Colonic mucosa (tissue), 4 donors: ENCODE measurements at regions not wholly inside any gene's neighbourhood (a gene's known extent, or its start where the extent isn't known, plus 50 kb on each side); places are given as distances from the start of the nearest gene placed in this dataset.

Source experiments
- DNase-seq: peaks from one replicate; pipeline ENCODE4 v3.0.0-alpha.2; 2020
- H3K27ac ChIP-seq: fragments of 200-600 bp; one replicate; pipeline ENCODE4 v1.8.0; 2021
- H3K27me3 ChIP-seq: fragments of 200-600 bp; one replicate; pipeline ENCODE4 v1.8.0; 2021
- H3K36me3 ChIP-seq: fragments of 200-600 bp; one replicate; pipeline ENCODE4 v1.8.0; 2021
- H3K4me1 ChIP-seq: fragments of 200-600 bp; one replicate; pipeline ENCODE4 v1.8.0; 2021; ENCODE audit warnings: mild to moderate bottlenecking
- H3K4me3 ChIP-seq: fragments of 200-600 bp; one replicate; pipeline ENCODE4 v1.8.0; 2021
- H3K9ac ChIP-seq, 2 donors: one replicate each; pipeline ENCODE4 v1.7.0; 2013; ENCODE audit warnings: control low read depth in 2 of 2, low read depth in 2 of 2, low read length in 2 of 2
- H3K9me3 ChIP-seq: fragments of 200-600 bp; one replicate; pipeline ENCODE4 v1.8.0; 2021
- CTCF ChIP-seq: fragments of 200-600 bp; IDR thresholded peaks from one replicate; pipeline ENCODE4 v1.8.0; 2022; ENCODE audit warnings: antibody characterized with exemption, mild to moderate bottlenecking
- intact Hi-C: fragments of 100-400 bp; cut with DNase I; formaldehyde crosslinking; loops from one replicate; pipeline ENCODE4 v1.14.1; 2022
- donor health status: healthy.
- donor health status: DM: no; HTN: no; CAD: no.
- donor health status: DM: no; HTN: no; CAD: no.

- TF ChIP-seq CTCF = no peak
- no peaks in the 10 kb centered on the region for H3K4me1 ChIP-seq
- H3K9ac ChIP-seq = no peak overlapping the region
- H3K4me3 ChIP-seq = no peak overlapping the region
- H3K27me3 ChIP-seq = no peaks in the 10 kb centered on the region
- no peak for DNase-seq
- no peaks in the 10 kb centered on the region for H3K9me3 ChIP-seq
- intact Hi-C loops = no loop called here
- no peak overlapping the region for H3K27ac ChIP-seq
- H3K36me3 ChIP-seq = no peaks in the 10 kb centered on the region
Observed at GRCh38 chr4:63556332-63556731, 852.9 kb downstream of the TECRL start.

GRCh38 chr4:63553123-63553522 lies 856.1 kb downstream of the TECRL start:
- TF ChIP-seq CTCF = no peak
- Histone ChIP-seq H3K27ac (no peak overlapping the region), H3K4me1 (no peaks in the 10 kb centered on the region), H3K9me3 (no peaks in the 10 kb centered on the region), H3K9ac (no peak overlapping the region), H3K27me3 (no peaks in the 10 kb centered on the region), H3K36me3 (no peaks in the 10 kb centered on the region), H3K4me3 (no peak overlapping the region)
- intact Hi-C loops = no loop called here
- DNase-seq = no peak

- Histone ChIP-seq H3K27ac (no peak overlapping the region), H3K4me1 (no peaks in the 10 kb centered on the region), H3K36me3 (no peaks in the 10 kb centered on the region), H3K27me3 (no peaks in the 10 kb centered on the region), H3K9ac (no peak overlapping the region), H3K4me3 (no peak overlapping the region), H3K9me3 (no peaks in the 10 kb centered on the region)
- intact Hi-C loops = no loop called here
- TF ChIP-seq CTCF = no peak
- DNase-seq = no peak
Observed at GRCh38 chr4:63541828-63542227, 867.4 kb downstream of the TECRL start.

- H3K4me3 ChIP-seq = no peak overlapping the region
- H3K27ac ChIP-seq = no peak overlapping the region
- no peaks in the 10 kb centered on the region for H3K9me3 ChIP-seq
- no peak for TF ChIP-seq CTCF
- DNase-seq = no peak
- intact Hi-C loops = no loop called here
- H3K36me3 ChIP-seq = no peaks in the 10 kb centered on the region
- no peaks in the 10 kb centered on the region for H3K27me3 ChIP-seq
- no peaks in the 10 kb centered on the region for H3K4me1 ChIP-seq
- H3K9ac ChIP-seq = no peak overlapping the region
Observed at GRCh38 chr4:63529581-63530337, 879.5 kb downstream of the TECRL start.

- Histone ChIP-seq H3K4me1 (no peaks in the 10 kb centered on the region), H3K27ac (no peak overlapping the region), H3K4me3 (no peak overlapping the region), H3K27me3 (no peaks in the 10 kb centered on the region), H3K9me3 (no peaks in the 10 kb centered on the region), H3K9ac (no peak overlapping the region), H3K36me3 (no peaks in the 10 kb centered on the region)
- intact Hi-C loops = no loop called here
- DNase-seq = no peak
- TF ChIP-seq CTCF = no peak
Observed at GRCh38 chr4:63528256-63528991, 880.8 kb downstream of the TECRL start.
